Tibial artery (tissue), 4 donors: ENCODE measurements at regions not wholly inside any gene's neighbourhood (a gene's known extent, or its start where the extent isn't known, plus 50 kb on each side); places are given as distances from the start of the nearest gene placed in this dataset.

Experiments used
- DNase-seq, 2 donors: peaks; one replicate each; pipeline ENCODE4 v3.0.0-alpha.2; 2019
- H3K27ac ChIP-seq, 2 donors: fragments of 200-600 bp; sonication (generic) in 1 of 2; 1 replicate in 1 of 2; 2 replicates in 1 of 2; pipeline ENCODE4 v1.5.1; 2018 to 2019; ENCODE audit warnings: mild to moderate bottlenecking in 1 of 2
- H3K27me3 ChIP-seq, 2 donors: fragments of 200-600 bp; sonication (generic) in 1 of 2; one replicate each; pipeline versions ENCODE4 v1.5.1 to v1.6.0; 2016 to 2019
- H3K36me3 ChIP-seq, 3 donors: fragments of 200-600 bp; sonication (generic) in 2 of 3; one replicate each; pipeline ENCODE4 v1.5.1; 2016 to 2019; ENCODE audit warnings: mild to moderate bottlenecking in 2 of 3
- H3K4me1 ChIP-seq, 4 donors: fragments of 200-600 bp; sonication (generic) in 2 of 4; 1 replicate in 3 of 4; 2 replicates in 1 of 4; pipeline ENCODE4 v1.5.1; 2016 to 2019
- H3K4me3 ChIP-seq, 2 donors: fragments of 200-600 bp; sonication (generic) in 1 of 2; 1 replicate in 1 of 2; 2 replicates in 1 of 2; pipeline ENCODE4 v1.5.1; 2018 to 2019; ENCODE audit warnings: mild to moderate bottlenecking in 2 of 2
- H3K9me3 ChIP-seq, 3 donors: fragments of 200-600 bp; sonication (generic) in 1 of 3; one replicate each; pipeline ENCODE4 v1.5.1; 2016 to 2019
- CTCF ChIP-seq, 2 experiments: fragments of 200-600 bp in 1 of 2; fragments of 450-650 bp in 1 of 2; IDR thresholded peaks; one replicate each; pipeline ENCODE4 v1.5.1; 2017 to 2019; ENCODE audit warnings: antibody characterized with exemption in 2 of 2, mild to moderate bottlenecking in 1 of 2, moderate library complexity in 1 of 2
- intact Hi-C: fragments of 100-400 bp; cut with DNase I; formaldehyde crosslinking; loops from one replicate; pipeline ENCODE4 v1.15.0; 2023; ENCODE audit warnings: low total_unique reads

- H3K4me1 ChIP-seq: no peaks in the 10 kb centered on the region
- intact Hi-C loops: no loop called here
- TF ChIP-seq CTCF (IDR thresholded peaks at IDR 0.05): no peak
Observed at GRCh38 chr10:129390147-129390546, 76.9 kb upstream of the MGMT start.

GRCh38 chr10:129390726-129391125, 76.3 kb upstream of the MGMT start:
- Histone ChIP-seq H3K27me3 (peaks cover 0 to 7% of the 10 kb centered on the region in 2 donors), H3K4me3 (no peak overlapping the region), H3K4me1 (no peaks in the 10 kb centered on the region), H3K9me3 (no peaks in the 10 kb centered on the region), H3K36me3 (no peaks in the 10 kb centered on the region), H3K27ac (no peak overlapping the region)
- no peak for TF ChIP-seq CTCF (IDR thresholded peaks at IDR 0.05)
- intact Hi-C loops: no loop called here
- DNase-seq: no peak

More at GRCh38 chr10:129390147-129390546, 76.9 kb upstream of the MGMT start:
- DNase-seq: no peak
- no peak overlapping the region for H3K27ac ChIP-seq
- no peaks in the 10 kb centered on the region for H3K9me3 ChIP-seq
- H3K36me3 ChIP-seq: no peaks in the 10 kb centered on the region
- H3K27me3 ChIP-seq: peaks cover 0 to 7% of the 10 kb centered on the region in 2 donors
- H3K4me3 ChIP-seq: no peak overlapping the region

- Histone ChIP-seq H3K4me1 (no peaks in the 10 kb centered on the region), H3K27ac (no peak overlapping the region), H3K4me3 (no peak overlapping the region), H3K36me3 (no peaks in the 10 kb centered on the region), H3K27me3 (peaks cover 0 to 7% of the 10 kb centered on the region in 2 donors), H3K9me3 (no peaks in the 10 kb centered on the region)
- DNase-seq: no peak
- TF ChIP-seq CTCF (IDR thresholded peaks at IDR 0.05): no peak
- intact Hi-C loops: no loop called here
Observed at GRCh38 chr10:129391464-129391863, 75.6 kb upstream of the MGMT start.

GRCh38 chr10:129392855-129393254, 74.2 kb upstream of the MGMT start:
- no peaks in the 10 kb centered on the region for H3K36me3 ChIP-seq
- no peak overlapping the region for H3K27ac ChIP-seq
- H3K4me3 ChIP-seq: no peak overlapping the region
- no peak for TF ChIP-seq CTCF (IDR thresholded peaks at IDR 0.05)
- H3K4me1 ChIP-seq: peaks cover 0 to 4% (median 0%) of the 10 kb centered on the region in 4 donors
- DNase-seq: no peak
- no peaks in the 10 kb centered on the region for H3K9me3 ChIP-seq
- intact Hi-C loops: no loop called here
- peaks cover 0 to 7% of the 10 kb centered on the region in 2 donors for H3K27me3 ChIP-seq

GRCh38 chr10:129393812-129394211, 73.2 kb upstream of the MGMT start:
- no peaks in the 10 kb centered on the region for H3K9me3 ChIP-seq
- TF ChIP-seq CTCF (IDR thresholded peaks at IDR 0.05): no peak
- H3K4me3 ChIP-seq: no peak overlapping the region
- no peaks in the 10 kb centered on the region for H3K36me3 ChIP-seq
- H3K4me1 ChIP-seq: peaks cover 0 to 13% (median 3%) of the 10 kb centered on the region in 4 donors
- no peak overlapping the region for H3K27ac ChIP-seq
- intact Hi-C loops: no loop called here
- DNase-seq: no peak
- peaks cover 0 to 7% of the 10 kb centered on the region in 2 donors for H3K27me3 ChIP-seq
